GM23338 (cell line): ENCODE measurements at regions not wholly inside any gene's neighbourhood (a gene's known extent, or its start where the extent isn't known, plus 50 kb on each side); places are given as distances from the start of the nearest gene placed in this dataset.

ENCODE experiments used
- ATAC-seq: fragments of 200-7000 bp; cut with Tn5 transposase; 3 replicates; pipeline ENCODE4 v1.9.1; 2020
- DNase-seq: peaks from one replicate; pipeline ENCODE4 v3.0.0-alpha.2; 2015; ENCODE audit warnings: low spot score
- H2AFZ ChIP-seq: fragments of 200-600 bp; sonication (generic); 2 replicates; pipeline ENCODE4 v1.8.0; 2016; ENCODE audit warnings: antibody characterized with exemption, mild to moderate bottlenecking, moderate library complexity
- H3F3A ChIP-seq: fragments of 200-600 bp; sonication (generic); replicated peaks from 2 replicates; pipeline ENCODE4 v1.8.0; 2017; ENCODE audit warnings: antibody characterized with exemption, mixed run types, low read depth
- H3K27ac ChIP-seq: fragments of 200-600 bp; sonication (generic); 2 replicates; pipeline ENCODE4 v1.6.1; 2016; ENCODE audit warnings: low read depth
- H3K27me3 ChIP-seq: fragments of 200-600 bp; sonication (generic); 2 replicates; pipeline ENCODE4 v1.8.0; 2016; ENCODE audit warnings: mild to moderate bottlenecking, mixed run types, moderate library complexity; ENCODE audit not compliant: insufficient read depth
- H3K36me3 ChIP-seq: fragments of 200-600 bp; sonication (generic); 2 replicates; pipeline ENCODE4 v1.8.0; 2016; ENCODE audit warnings: mild to moderate bottlenecking; ENCODE audit not compliant: insufficient read depth
- H3K4me1 ChIP-seq: fragments of 200-600 bp; sonication (generic); 2 replicates; pipeline ENCODE4 v1.8.0; 2016; ENCODE audit warnings: mild to moderate bottlenecking, moderate library complexity; ENCODE audit not compliant: insufficient read depth
- H3K4me2 ChIP-seq: fragments of 200-600 bp; sonication (generic); 2 replicates; pipeline ENCODE4 v1.7.1; 2017; ENCODE audit warnings: mixed run types
- H3K4me3 ChIP-seq: fragments of 200-600 bp; sonication (generic); 2 replicates; pipeline ENCODE4 v1.6.1; 2016; ENCODE audit warnings: mixed run types
- H3K79me2 ChIP-seq: fragments of 200-600 bp; sonication (generic); replicated peaks from 2 replicates; pipeline ENCODE4 v1.8.0; 2017; ENCODE audit warnings: mild to moderate bottlenecking; ENCODE audit not compliant: insufficient read depth
- H3K9me2 ChIP-seq: fragments of 200-600 bp; sonication (generic); 2 replicates; pipeline ENCODE4 v1.8.0; 2017; ENCODE audit not compliant: insufficient read depth
- H4K20me1 ChIP-seq: fragments of 200-600 bp; sonication (generic); replicated peaks from 2 replicates; pipeline ENCODE4 v1.8.0; 2017; ENCODE audit warnings: mild to moderate bottlenecking; ENCODE audit not compliant: insufficient read depth
- H3K27ac Mint-ChIP-seq: 2 replicates; pipeline ENCODE4 v1.8.0; 2020; ENCODE audit warnings: inconsistent platforms, mild to moderate bottlenecking, moderate library complexity, mixed read lengths
- H3K27me3 Mint-ChIP-seq: 3 replicates; pipeline ENCODE4 v1.8.0; 2022; ENCODE audit warnings: low read depth, mild to moderate bottlenecking, moderate library complexity, mixed read lengths, inconsistent platforms; ENCODE audit not compliant: insufficient read depth, poor library complexity
- H3K36me3 Mint-ChIP-seq: 3 replicates; pipeline ENCODE4 v1.8.0; 2021; ENCODE audit warnings: low read depth, mild to moderate bottlenecking, inconsistent platforms, moderate library complexity, mixed read lengths
- H3K4me1 Mint-ChIP-seq: 3 replicates; pipeline ENCODE4 v1.8.0; 2020; ENCODE audit warnings: mild to moderate bottlenecking, inconsistent platforms, mixed read lengths
- H3K4me3 Mint-ChIP-seq: 3 replicates; pipeline ENCODE4 v1.8.0; 2021; ENCODE audit warnings: moderate library complexity, mild to moderate bottlenecking, inconsistent platforms, mixed read lengths
- H3K9me3 Mint-ChIP-seq: 3 replicates; pipeline ENCODE4 v1.8.0; 2020; ENCODE audit warnings: moderate library complexity, mild to moderate bottlenecking, inconsistent platforms, mixed read lengths
- CTCF ChIP-seq, 2 experiments: fragments of 200-600 bp in 1 of 2; sonication (generic) in 1 of 2; conservative IDR thresholded peaks; 2 replicates each; pipeline versions ENCODE4 v1.5.1 to v1.6.1; 2016 to 2017; ENCODE audit warnings: antibody characterized with exemption in 2 of 2, low read depth in 2 of 2, mild to moderate bottlenecking in 2 of 2, moderate library complexity in 1 of 2
- ETS1 ChIP-seq: IDR thresholded peaks from 2 replicates; pipeline ENCODE4 v1.6.1; 2016; ENCODE audit warnings: antibody characterized with exemption
- EZH2phosphoT487 ChIP-seq: fragments of 200-600 bp; sonication (generic); IDR thresholded peaks from one replicate; pipeline ENCODE4 v1.8.1; 2018; ENCODE audit warnings: antibody characterized with exemption; ENCODE audit not compliant: unreplicated experiment
- JUNB ChIP-seq: IDR thresholded peaks from one replicate; pipeline ENCODE4 v1.6.1; 2016; ENCODE audit warnings: antibody characterized with exemption; ENCODE audit not compliant: unreplicated experiment
- POLR2AphosphoS5 ChIP-seq: IDR thresholded peaks from 2 replicates; pipeline ENCODE4 v1.6.1; 2016; ENCODE audit warnings: antibody characterized with exemption, low read depth
- REST ChIP-seq: IDR thresholded peaks from one replicate; pipeline ENCODE4 v1.6.1; 2018; ENCODE audit warnings: antibody characterized with exemption; ENCODE audit not compliant: unreplicated experiment
- ZNF114 ChIP-seq: fragments of 250-450 bp; sonication (Bioruptor Pico); IDR thresholded peaks from 2 replicates; pipeline ENCODE4 v1.5.0; 2020; ENCODE audit warnings: mild to moderate bottlenecking, moderate library complexity

GRCh38 chr22:22703203-22703570, 58.8 kb downstream of the GGTLC2 start (continued):
- TF ChIP-seq ETS1 = no peak
- TF ChIP-seq REST = no peak
- TF ChIP-seq JUNB = no peak
- TF ChIP-seq POLR2AphosphoS5 = no peak

GRCh38 chr22:22703715-22704114, 59.3 kb downstream of the GGTLC2 start:
- Mint-ChIP-seq H3K36me3 (no peaks in the 10 kb centered on the region), H3K4me1 (no peaks in the 10 kb centered on the region), H3K27me3 (peaks cover 67% of the 10 kb centered on the region), H3K4me3 (no peak overlapping the region), H3K27ac (no peak overlapping the region), H3K9me3 (no peaks in the 10 kb centered on the region)
- H4K20me1 ChIP-seq = no peaks in the 10 kb centered on the region; the same call in 1 of the 2 replicates
- ATAC-seq = no peak
- no peaks in the 10 kb centered on the region for H3K79me2 ChIP-seq
- no peaks in the 10 kb centered on the region for H3F3A ChIP-seq
- no peaks in the 10 kb centered on the region for H3K4me1 ChIP-seq
- H3K27me3 ChIP-seq = peaks cover 100% of the 10 kb centered on the region
- H3K4me2 ChIP-seq = no peak overlapping the region
- H3K27ac ChIP-seq = no peak overlapping the region
- no peak for DNase-seq
- no peaks in the 10 kb centered on the region for H3K36me3 ChIP-seq
- H3K9me2 ChIP-seq = no peaks in the 10 kb centered on the region
- H2AFZ ChIP-seq = no peak overlapping the region
- H3K4me3 ChIP-seq = no peak overlapping the region
- TF ChIP-seq CTCF (conservative IDR thresholded peaks at IDR 0.05; ENCODE audit: low read depth in 2 of 2) (no peak), ZNF114 (CRISPR knock-in tag) (no peak), EZH2phosphoT487 (no peak)
